GM12878 (cell line): ENCODE measurements at regions not wholly inside any gene's neighbourhood (a gene's known extent, or its start where the extent isn't known, plus 50 kb on each side); places are given as distances from the start of the nearest gene placed in this dataset.

ENCODE experiments used
- CTCF ChIP-seq, 3 experiments: IDR thresholded peaks in 2 of 3; conservative IDR thresholded peaks in 1 of 3; 2 replicates each; pipeline ENCODE4 v1.5.1; 2011; ENCODE audit warnings: low read depth in 3 of 3, low read length in 3 of 3, mild to moderate bottlenecking in 3 of 3, control low read depth in 2 of 3, moderate library complexity in 2 of 3, inconsistent platforms in 1 of 3, mixed read lengths in 1 of 3; ENCODE audit not compliant: control insufficient read depth in 2 of 3, insufficient read depth in 1 of 3; ENCODE audit errors: extremely low read depth in 1 of 3
- GABPA ChIP-seq: IDR thresholded peaks from 2 replicates; pipeline ENCODE4 v1.6.1; 2014; ENCODE audit warnings: antibody characterized with exemption, low read depth, mild to moderate bottlenecking, inconsistent platforms
- POLR2A ChIP-seq: IDR thresholded peaks from 2 replicates; pipeline ENCODE4 v1.6.1; 2011; ENCODE audit warnings: low read depth, mild to moderate bottlenecking, low read length
- POU2F2 ChIP-seq: IDR thresholded peaks from 3 replicates; pipeline ENCODE4 v1.6.1; 2011; ENCODE audit warnings: low read depth, mild to moderate bottlenecking, low read length, borderline replicate concordance
- SIN3A ChIP-seq: IDR thresholded peaks from 2 replicates; pipeline ENCODE4 v1.6.1; 2012; ENCODE audit warnings: low read depth, low read length, improper control_type of control experiment

DNA sequence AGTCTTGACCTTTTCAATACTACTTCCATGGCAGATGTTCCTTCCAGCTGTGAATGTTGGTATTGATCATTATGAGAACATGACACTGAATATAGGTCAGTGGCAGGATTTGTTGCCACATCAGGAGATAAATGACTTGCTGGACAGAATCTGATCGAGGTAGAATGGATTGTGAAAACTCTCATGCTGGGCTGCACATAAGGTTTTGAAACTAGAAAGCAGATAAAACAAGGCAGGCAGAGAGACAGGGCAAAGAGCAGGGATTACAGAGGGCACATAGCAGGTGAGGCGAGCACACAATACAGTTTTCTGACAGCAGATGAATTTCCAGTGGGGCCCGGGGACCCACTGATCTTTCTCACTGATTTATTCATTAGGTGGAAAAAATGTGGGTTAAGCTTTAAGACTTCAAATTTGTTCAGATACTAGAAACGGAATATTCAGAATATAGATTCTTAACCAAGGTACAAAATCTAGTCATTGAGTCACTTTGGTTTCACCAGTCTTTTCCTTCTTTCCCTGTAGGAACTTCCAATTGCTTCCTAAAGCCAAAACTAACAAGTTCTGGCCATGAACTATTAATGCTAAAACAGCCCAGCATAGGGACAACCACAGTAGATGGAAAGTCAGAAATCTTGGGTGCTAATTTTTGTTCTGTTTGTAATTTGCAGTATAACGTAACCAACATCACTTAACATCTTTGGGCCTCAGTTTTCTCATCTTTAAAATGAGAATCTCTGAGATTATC, 296.0 kb upstream of the PTBP2 start:
- TF ChIP-seq SIN3A (no peak), CTCF (IDR thresholded peaks at IDR 0.05 in 2 of 3, conservative IDR thresholded peaks at IDR 0.05 in 1 of 3; ENCODE audit: control insufficient read depth in 2 of 3, extremely low read depth in 1 of 3, insufficient read depth in 1 of 3, low read depth in 3 of 3, low read length in 3 of 3) (no peak), POU2F2 (no peak), POLR2A (no peak), GABPA (no peak)
